SU-DHL-6 (cell line): ENCODE measurements at regions not wholly inside any gene's neighbourhood (a gene's known extent, or its start where the extent isn't known, plus 50 kb on each side); places are given as distances from the start of the nearest gene placed in this dataset.

Experiments
- H2AFZ ChIP-seq: fragments of 200-600 bp; sonication (generic); 2 replicates; pipeline ENCODE4 v1.6.1; 2014; ENCODE audit warnings: low read depth, mild to moderate bottlenecking, moderate library complexity, mixed read lengths, antibody characterized with exemption, low read length; ENCODE audit not compliant: severe bottlenecking
- H3F3A ChIP-seq: fragments of 200-600 bp; shearing (Covaris generic); 2 replicates; pipeline ENCODE4 v1.6.0; 2016; ENCODE audit warnings: antibody characterized with exemption, mild to moderate bottlenecking; ENCODE audit not compliant: insufficient read depth
- H3K27ac ChIP-seq: fragments of 200-600 bp; sonication (generic); 2 replicates; pipeline ENCODE4 v1.5.1; 2016; ENCODE audit warnings: low read depth, mild to moderate bottlenecking, low read length, moderate library complexity, mixed read lengths
- H3K27me3 ChIP-seq: fragments of 200-600 bp; sonication (generic), shearing (Covaris generic); 2 replicates; pipeline ENCODE4 v1.6.0; 2014; ENCODE audit warnings: mild to moderate bottlenecking, low read length
- H3K36me3 ChIP-seq: fragments of 200-600 bp; sonication (generic); 2 replicates; pipeline ENCODE4 v1.6.1; 2014; ENCODE audit warnings: mild to moderate bottlenecking, low read length, mixed read lengths
- H3K4me2 ChIP-seq: fragments of 300-600, 200-600 bp; shearing (Covaris generic), sonication (generic); 2 replicates; pipeline ENCODE4 v1.6.0; 2014; ENCODE audit warnings: low read length, low read depth, mild to moderate bottlenecking; ENCODE audit not compliant: poor library complexity, severe bottlenecking
- H3K4me3 ChIP-seq: fragments of 200-600 bp; sonication (generic); 2 replicates; pipeline ENCODE4 v1.5.1; 2014; ENCODE audit warnings: antibody characterized with exemption, low read length, mild to moderate bottlenecking, mixed read lengths; ENCODE audit not compliant: insufficient read depth, poor library complexity, severe bottlenecking
- H3K79me2 ChIP-seq: fragments of 200-600 bp; sonication (generic); 2 replicates; pipeline ENCODE4 v1.6.1; 2014; ENCODE audit warnings: mild to moderate bottlenecking, low read length, moderate library complexity; ENCODE audit not compliant: insufficient read depth
- H3K9ac ChIP-seq: fragments of 200-600 bp; sonication (generic); 2 replicates; pipeline ENCODE4 v1.7.0; 2014; ENCODE audit warnings: mild to moderate bottlenecking, low read length
- H3K9me2 ChIP-seq: fragments of 200-600 bp; sonication (generic); replicated peaks from 2 replicates; pipeline ENCODE4 v1.6.1; 2014; ENCODE audit warnings: low read length; ENCODE audit not compliant: insufficient read depth
- H3K9me3 ChIP-seq: fragments of 200-600 bp; sonication (generic); 2 replicates; pipeline ENCODE4 v1.6.1; 2014; ENCODE audit warnings: low read length, mixed read lengths; ENCODE audit not compliant: insufficient read depth
- H4K20me1 ChIP-seq: fragments of 200-600 bp; sonication (generic); 2 replicates; pipeline ENCODE4 v1.6.1; 2014; ENCODE audit warnings: low read depth, mild to moderate bottlenecking, antibody characterized with exemption, low read length, moderate library complexity, mixed read lengths
- EZH2phosphoT487 ChIP-seq: fragments of 200-600 bp; sonication (generic), shearing (Covaris generic); conservative IDR thresholded peaks from 2 replicates; pipeline ENCODE4 v1.6.1; 2018; ENCODE audit warnings: mild to moderate bottlenecking, antibody characterized with exemption, low read length, moderate library complexity, mixed read lengths
- TF ChIP-seq, protein P1 (sequence below): fragments of 200-600 bp; sonication (generic); IDR thresholded peaks from one replicate; pipeline ENCODE4 v1.5.1; 2017; ENCODE audit warnings: antibody characterized with exemption, mild to moderate bottlenecking, low read length, moderate library complexity; ENCODE audit not compliant: insufficient read depth, poor library complexity, severe bottlenecking

GRCh38 chr3:107975529-107976201 lies 115.2 kb downstream of the CD47 start:
- H3K9me3 ChIP-seq, result no peaks in the 10 kb centered on the region
- H3F3A ChIP-seq, result no peaks in the 10 kb centered on the region
- H2AFZ ChIP-seq, result no peak overlapping the region
- TF ChIP-seq, protein P1, sequence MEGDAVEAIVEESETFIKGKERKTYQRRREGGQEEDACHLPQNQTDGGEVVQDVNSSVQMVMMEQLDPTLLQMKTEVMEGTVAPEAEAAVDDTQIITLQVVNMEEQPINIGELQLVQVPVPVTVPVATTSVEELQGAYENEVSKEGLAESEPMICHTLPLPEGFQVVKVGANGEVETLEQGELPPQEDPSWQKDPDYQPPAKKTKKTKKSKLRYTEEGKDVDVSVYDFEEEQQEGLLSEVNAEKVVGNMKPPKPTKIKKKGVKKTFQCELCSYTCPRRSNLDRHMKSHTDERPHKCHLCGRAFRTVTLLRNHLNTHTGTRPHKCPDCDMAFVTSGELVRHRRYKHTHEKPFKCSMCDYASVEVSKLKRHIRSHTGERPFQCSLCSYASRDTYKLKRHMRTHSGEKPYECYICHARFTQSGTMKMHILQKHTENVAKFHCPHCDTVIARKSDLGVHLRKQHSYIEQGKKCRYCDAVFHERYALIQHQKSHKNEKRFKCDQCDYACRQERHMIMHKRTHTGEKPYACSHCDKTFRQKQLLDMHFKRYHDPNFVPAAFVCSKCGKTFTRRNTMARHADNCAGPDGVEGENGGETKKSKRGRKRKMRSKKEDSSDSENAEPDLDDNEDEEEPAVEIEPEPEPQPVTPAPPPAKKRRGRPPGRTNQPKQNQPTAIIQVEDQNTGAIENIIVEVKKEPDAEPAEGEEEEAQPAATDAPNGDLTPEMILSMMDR, result no peak
- TF ChIP-seq EZH2phosphoT487, result no peak
- H3K4me2 ChIP-seq, result no peak overlapping the region
- no peaks in the 10 kb centered on the region for H3K79me2 ChIP-seq
- no peaks in the 10 kb centered on the region for H3K36me3 ChIP-seq
- H3K4me3 ChIP-seq, result no peak overlapping the region
- no peak overlapping the region for H3K27ac ChIP-seq
- no peaks in the 10 kb centered on the region for H3K9me2 ChIP-seq
- H3K27me3 ChIP-seq, result no peaks in the 10 kb centered on the region
- no peaks in the 10 kb centered on the region for H4K20me1 ChIP-seq
- no peak overlapping the region for H3K9ac ChIP-seq

DNA sequence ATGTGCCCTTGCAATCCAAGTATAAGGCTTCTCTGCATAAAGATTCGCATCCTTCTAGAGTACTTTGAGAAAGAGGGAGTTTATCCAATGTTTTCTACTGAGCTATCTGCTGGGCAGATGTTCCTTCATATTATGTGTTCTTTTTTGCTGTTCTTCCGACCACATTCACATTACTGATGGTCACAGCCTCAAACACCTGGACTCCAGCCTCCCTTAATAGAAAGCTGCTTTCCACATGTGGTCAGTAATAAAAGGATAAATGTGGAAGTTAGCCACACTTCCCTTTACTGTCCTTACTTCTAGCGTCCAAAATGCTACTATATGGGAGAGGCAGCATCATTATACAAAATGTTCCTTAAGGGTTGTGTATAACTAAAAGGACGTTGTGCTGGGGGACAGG lies 116.9 kb downstream of the CD47 start:
- no peak overlapping the region for H2AFZ ChIP-seq
- no peaks in the 10 kb centered on the region for H3K9me3 ChIP-seq
- H3K27me3 ChIP-seq, result no peaks in the 10 kb centered on the region
- no peaks in the 10 kb centered on the region for H3K79me2 ChIP-seq
- H4K20me1 ChIP-seq, result no peaks in the 10 kb centered on the region
- no peak overlapping the region for H3K4me2 ChIP-seq
- H3K9ac ChIP-seq, result no peak overlapping the region
- H3K9me2 ChIP-seq, result no peaks in the 10 kb centered on the region
- H3K36me3 ChIP-seq, result no peaks in the 10 kb centered on the region
- H3K4me3 ChIP-seq, result no peak overlapping the region
- no peak overlapping the region for H3K27ac ChIP-seq
- H3F3A ChIP-seq, result no peaks in the 10 kb centered on the region
- TF ChIP-seq EZH2phosphoT487, result no peak
- TF ChIP-seq, protein P1, result no peak

- no peak for TF ChIP-seq EZH2phosphoT487
- TF ChIP-seq, protein P1, result no peak
- Histone ChIP-seq H3K9me2 (no peaks in the 10 kb centered on the region), H3K9ac (no peak overlapping the region), H2AFZ (no peak overlapping the region), H4K20me1 (no peaks in the 10 kb centered on the region), H3K36me3 (no peaks in the 10 kb centered on the region), H3K27me3 (no peaks in the 10 kb centered on the region), H3K27ac (no peak overlapping the region), H3K4me2 (no peak overlapping the region), H3K9me3 (no peaks in the 10 kb centered on the region), H3K4me3 (no peak overlapping the region), H3K79me2 (no peaks in the 10 kb centered on the region), H3F3A (no peaks in the 10 kb centered on the region)
Measured at GRCh38 chr3:107973152-107973551, 117.7 kb downstream of the CD47 start.
